Central memory CD8-positive, alpha-beta T cell (primary cell): ENCODE measurements at regions not wholly inside any gene's neighbourhood (a gene's known extent, or its start where the extent isn't known, plus 50 kb on each side); places are given as distances from the start of the nearest gene placed in this dataset.

Source experiments
- ATAC-seq: fragments of 150-1000 bp; cut with Tn5 transposase; replicated peaks from 2 replicates; pipeline ENCODE4 v1.10.0; 2022; ENCODE audit warnings: mild to moderate bottlenecking, moderate FRiP score, moderate number of reproducible peaks; ENCODE audit not compliant: poor library complexity, severe bottlenecking; ENCODE audit errors: extremely low read depth
- DNase-seq, 2 donors: peaks; one replicate each; pipeline ENCODE4 v3.0.0; 2021; ENCODE audit warnings: low spot score in 2 of 2
- H3K27ac Mint-ChIP-seq: one replicate; pipeline ENCODE4 v1.8.0; 2022; ENCODE audit warnings: low read depth, mild to moderate bottlenecking, moderate library complexity, mixed read lengths
- H3K27me3 Mint-ChIP-seq: one replicate; pipeline ENCODE4 v1.8.0; 2022; ENCODE audit warnings: mixed read lengths
- H3K36me3 Mint-ChIP-seq: one replicate; pipeline ENCODE4 v1.8.0; 2022; ENCODE audit warnings: mild to moderate bottlenecking, moderate library complexity, mixed read lengths; ENCODE audit not compliant: insufficient read depth
- H3K4me1 Mint-ChIP-seq: one replicate; pipeline ENCODE4 v1.8.0; 2022; ENCODE audit warnings: mixed read lengths
- H3K4me3 Mint-ChIP-seq: one replicate; pipeline ENCODE4 v1.8.0; 2022; ENCODE audit warnings: mild to moderate bottlenecking, moderate library complexity, mixed read lengths
- H3K9me3 Mint-ChIP-seq: one replicate; pipeline ENCODE4 v1.8.0; 2022; ENCODE audit warnings: mixed read lengths

GRCh38 chr5:98482321-98483300 is 290.9 kb upstream of the RGMB start:
- Mint-ChIP-seq H3K27me3 (no peaks in the 10 kb centered on the region), H3K4me3 (no peak overlapping the region), H3K36me3 (peaks cover 2% of the 10 kb centered on the region), H3K9me3 (no peaks in the 10 kb centered on the region), H3K4me1 (no peaks in the 10 kb centered on the region), H3K27ac (no peak overlapping the region)
- DNase-seq, result no peak
- ATAC-seq, result no peak

GRCh38 chr5:98483301-98483685 is 290.2 kb upstream of the RGMB start:
- H3K4me3 Mint-ChIP-seq, result no peak overlapping the region
- DNase-seq (no peak), ATAC-seq (no peak)
- H3K9me3 Mint-ChIP-seq, result no peaks in the 10 kb centered on the region
- H3K36me3 Mint-ChIP-seq, result peaks cover 2% of the 10 kb centered on the region
- no peaks in the 10 kb centered on the region for H3K4me1 Mint-ChIP-seq
- H3K27ac Mint-ChIP-seq, result no peak overlapping the region
- no peaks in the 10 kb centered on the region for H3K27me3 Mint-ChIP-seq

- Mint-ChIP-seq H3K36me3 (peaks cover 2% of the 10 kb centered on the region), H3K27ac (no peak overlapping the region), H3K4me1 (no peaks in the 10 kb centered on the region), H3K27me3 (no peaks in the 10 kb centered on the region), H3K9me3 (peaks cover 15% of the 10 kb centered on the region), H3K4me3 (no peak overlapping the region)
- ATAC-seq (no peak), DNase-seq (no peak)
These were observed 284.4 kb upstream of the RGMB start for GRCh38 chr5:98489021-98489420.

GRCh38 chr5:98490348-98490747 is 283.1 kb upstream of the RGMB start:
- no peaks in the 10 kb centered on the region for H3K27me3 Mint-ChIP-seq
- no peaks in the 10 kb centered on the region for H3K4me1 Mint-ChIP-seq
- H3K9me3 Mint-ChIP-seq, result peaks cover 15% of the 10 kb centered on the region
- H3K4me3 Mint-ChIP-seq, result no peak overlapping the region
- DNase-seq (no peak), ATAC-seq (no peak)
- H3K36me3 Mint-ChIP-seq, result no peaks in the 10 kb centered on the region
- no peak overlapping the region for H3K27ac Mint-ChIP-seq

GRCh38 chr5:98492258-98492657 is 281.2 kb upstream of the RGMB start:
- no peak for ATAC-seq
- H3K27ac Mint-ChIP-seq, result no peak overlapping the region
- DNase-seq, result no peak

GRCh38 chr5:98497418-98497817 is 276.0 kb upstream of the RGMB start:
- ATAC-seq, result no peak
- H3K27me3 Mint-ChIP-seq, result no peaks in the 10 kb centered on the region
- no peaks in the 10 kb centered on the region for H3K36me3 Mint-ChIP-seq
- no peaks in the 10 kb centered on the region for H3K4me1 Mint-ChIP-seq
- DNase-seq, result no peak
- no peak overlapping the region for H3K27ac Mint-ChIP-seq
- H3K4me3 Mint-ChIP-seq, result no peak overlapping the region
- H3K9me3 Mint-ChIP-seq, result peaks cover 4% of the 10 kb centered on the region

More at GRCh38 chr5:98492258-98492657, 281.2 kb upstream of the RGMB start:
- Mint-ChIP-seq H3K4me3 (no peak overlapping the region), H3K27me3 (no peaks in the 10 kb centered on the region), H3K36me3 (no peaks in the 10 kb centered on the region), H3K4me1 (no peaks in the 10 kb centered on the region), H3K9me3 (peaks cover 15% of the 10 kb centered on the region)

GRCh38 chr5:98498028-98498427 is 275.4 kb upstream of the RGMB start:
- no peak for DNase-seq
- no peaks in the 10 kb centered on the region for H3K36me3 Mint-ChIP-seq
- H3K9me3 Mint-ChIP-seq, result no peaks in the 10 kb centered on the region

GRCh38 chr5:98499892-98500291 is 273.6 kb upstream of the RGMB start:
- ATAC-seq (no peak), DNase-seq (no peak)
- no peaks in the 10 kb centered on the region for H3K4me1 Mint-ChIP-seq

More at GRCh38 chr5:98498028-98498427, 275.4 kb upstream of the RGMB start:
- no peak for ATAC-seq
- Mint-ChIP-seq H3K27ac (no peak overlapping the region), H3K4me1 (no peaks in the 10 kb centered on the region), H3K4me3 (no peak overlapping the region), H3K27me3 (no peaks in the 10 kb centered on the region)

GRCh38 chr5:98500811-98501210 is 272.7 kb upstream of the RGMB start:
- ATAC-seq (no peak), DNase-seq (no peak)
- Mint-ChIP-seq H3K27ac (no peak overlapping the region), H3K36me3 (no peaks in the 10 kb centered on the region), H3K9me3 (peaks cover 3% of the 10 kb centered on the region), H3K4me1 (no peaks in the 10 kb centered on the region), H3K4me3 (no peak overlapping the region), H3K27me3 (no peaks in the 10 kb centered on the region)

More at GRCh38 chr5:98499892-98500291, 273.6 kb upstream of the RGMB start:
- Mint-ChIP-seq H3K4me3 (no peak overlapping the region), H3K36me3 (no peaks in the 10 kb centered on the region), H3K27ac (no peak overlapping the region), H3K9me3 (no peaks in the 10 kb centered on the region), H3K27me3 (no peaks in the 10 kb centered on the region)

GRCh38 chr5:98503616-98504015 is 269.8 kb upstream of the RGMB start:
- no peaks in the 10 kb centered on the region for H3K4me1 Mint-ChIP-seq
- ATAC-seq (no peak), DNase-seq (no peak)
- no peak overlapping the region for H3K27ac Mint-ChIP-seq
- H3K27me3 Mint-ChIP-seq, result no peaks in the 10 kb centered on the region
- peaks cover 6% of the 10 kb centered on the region for H3K9me3 Mint-ChIP-seq
- H3K36me3 Mint-ChIP-seq, result no peaks in the 10 kb centered on the region
- no peak overlapping the region for H3K4me3 Mint-ChIP-seq

GRCh38 chr5:98504505-98504904 is 269.0 kb upstream of the RGMB start:
- ATAC-seq (no peak), DNase-seq (no peak)
- H3K27ac Mint-ChIP-seq, result no peak overlapping the region
- H3K4me1 Mint-ChIP-seq, result no peaks in the 10 kb centered on the region
- H3K27me3 Mint-ChIP-seq, result no peaks in the 10 kb centered on the region
- no peaks in the 10 kb centered on the region for H3K36me3 Mint-ChIP-seq
- H3K4me3 Mint-ChIP-seq, result no peak overlapping the region
- H3K9me3 Mint-ChIP-seq, result peaks cover 6% of the 10 kb centered on the region

GRCh38 chr5:98510143-98510985 is 263.1 kb upstream of the RGMB start:
- no peak for DNase-seq
- H3K27ac Mint-ChIP-seq, result no peak overlapping the region
- no peaks in the 10 kb centered on the region for H3K36me3 Mint-ChIP-seq

More at GRCh38 chr5:98510143-98510985, 263.1 kb upstream of the RGMB start:
- Mint-ChIP-seq H3K27me3 (no peaks in the 10 kb centered on the region), H3K9me3 (peaks cover 6% of the 10 kb centered on the region), H3K4me3 (no peak overlapping the region), H3K4me1 (no peaks in the 10 kb centered on the region)
- ATAC-seq, result no peak
